IPS-15b (cell line): ENCODE measurements at regions not wholly inside any gene's neighbourhood (a gene's known extent, or its start where the extent isn't known, plus 50 kb on each side); places are given as distances from the start of the nearest gene placed in this dataset.

Experiments used
- H3K27me3 ChIP-seq: one replicate; pipeline ENCODE4 v1.6.1; 2013; ENCODE audit warnings: low read length; ENCODE audit not compliant: control insufficient read depth, insufficient read depth
- H3K36me3 ChIP-seq: one replicate; pipeline ENCODE4 v1.6.1; 2013; ENCODE audit warnings: low read length; ENCODE audit not compliant: control insufficient read depth, insufficient read depth
- H3K4me1 ChIP-seq: one replicate; pipeline ENCODE4 v1.6.1; 2013; ENCODE audit warnings: mild to moderate bottlenecking, low read length; ENCODE audit not compliant: control insufficient read depth, insufficient read depth
- H3K4me3 ChIP-seq: one replicate; pipeline ENCODE4 v1.5.1; 2013; ENCODE audit warnings: low read depth, low read length
- H3K9ac ChIP-seq: one replicate; pipeline ENCODE4 v1.6.1; 2013; ENCODE audit warnings: low read depth, mild to moderate bottlenecking, low read length
- H3K9me3 ChIP-seq: one replicate; pipeline ENCODE4 v1.6.1; 2013; ENCODE audit warnings: mild to moderate bottlenecking, low read length; ENCODE audit not compliant: control insufficient read depth, insufficient read depth

DNA sequence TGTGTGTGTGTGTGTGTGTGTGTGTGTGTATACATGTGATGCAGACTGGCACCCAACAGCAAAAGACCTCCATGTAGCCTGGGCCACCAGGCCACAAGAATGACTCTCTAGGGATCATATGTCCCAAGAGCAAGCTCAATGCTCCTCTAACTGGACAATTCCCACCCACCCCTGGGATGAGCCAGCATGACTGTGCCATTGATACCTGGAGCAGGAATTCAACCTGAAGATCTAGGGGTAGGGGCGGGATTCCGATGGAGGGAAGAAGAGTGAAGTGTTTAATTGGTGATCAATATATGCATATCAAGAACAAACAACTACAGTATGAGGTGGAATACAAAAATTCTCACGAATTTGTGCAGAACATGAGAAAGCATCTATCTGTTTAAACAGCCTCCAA is 136.2 kb downstream of the PSMG1 start:
- no peaks in the 10 kb centered on the region for H3K9me3 ChIP-seq
- no peak overlapping the region for H3K4me3 ChIP-seq
- H3K9ac ChIP-seq, result no peak overlapping the region
- H3K27me3 ChIP-seq, result no peaks in the 10 kb centered on the region
- no peaks in the 10 kb centered on the region for H3K36me3 ChIP-seq
- no peaks in the 10 kb centered on the region for H3K4me1 ChIP-seq

DNA sequence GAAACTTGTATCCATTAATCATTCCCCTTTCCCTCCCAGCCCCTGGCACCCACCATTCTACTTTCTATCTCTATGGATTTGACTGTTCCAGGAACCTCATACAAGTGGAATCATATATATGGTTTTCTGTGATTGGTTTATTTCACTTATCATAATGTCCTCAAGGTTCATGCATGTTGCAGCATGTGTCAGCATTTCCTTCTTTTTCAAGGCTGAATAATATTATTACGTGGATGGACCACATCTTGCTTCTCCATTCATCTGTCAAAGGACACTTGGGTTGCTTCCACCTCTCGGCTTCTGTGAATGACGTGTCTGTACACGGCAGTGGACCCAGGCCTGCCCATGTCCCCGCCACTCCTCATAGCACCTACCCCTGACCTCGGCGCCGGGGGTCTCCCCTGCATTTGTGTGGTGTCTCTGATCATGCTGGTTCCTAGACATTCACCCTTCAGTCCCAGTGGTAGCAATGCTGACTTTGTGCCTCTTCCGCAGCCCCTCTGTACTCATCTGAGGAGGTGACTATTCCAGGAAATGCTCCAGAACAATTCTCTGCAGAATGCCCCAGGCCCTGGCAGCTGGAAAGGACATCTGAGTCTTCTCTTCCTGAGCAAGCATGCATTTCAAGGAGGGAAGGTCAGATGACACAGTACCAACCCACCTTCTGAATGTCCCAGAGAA is 136.9 kb downstream of the PSMG1 start:
- Histone ChIP-seq H3K27me3 (no peaks in the 10 kb centered on the region), H3K4me3 (no peak overlapping the region), H3K9ac (no peak overlapping the region), H3K36me3 (no peaks in the 10 kb centered on the region), H3K4me1 (no peaks in the 10 kb centered on the region), H3K9me3 (no peaks in the 10 kb centered on the region)

DNA sequence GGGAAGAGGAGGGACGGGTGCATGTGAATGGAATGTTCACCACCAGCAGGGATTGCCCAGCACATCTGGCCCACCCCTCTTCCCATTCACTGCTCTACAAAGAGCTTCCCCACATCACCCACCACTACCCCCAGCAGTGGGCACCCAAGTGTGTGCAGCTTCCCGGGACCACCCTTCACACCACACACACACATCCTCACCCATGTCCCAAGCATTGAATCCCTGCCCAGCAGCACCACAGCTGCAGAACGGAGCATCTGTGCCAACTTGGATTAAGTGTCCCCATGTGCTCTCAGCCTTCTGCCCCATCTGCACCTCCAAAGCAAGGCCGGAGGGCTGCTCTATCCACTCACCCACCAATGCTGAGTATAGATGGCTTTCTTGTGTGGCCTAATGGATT is 141.4 kb downstream of the PSMG1 start:
- H3K9ac ChIP-seq, result no peak overlapping the region
- no peaks in the 10 kb centered on the region for H3K4me1 ChIP-seq
- H3K9me3 ChIP-seq, result no peaks in the 10 kb centered on the region
- no peaks in the 10 kb centered on the region for H3K36me3 ChIP-seq
- no peaks in the 10 kb centered on the region for H3K27me3 ChIP-seq
- H3K4me3 ChIP-seq, result no peak overlapping the region

DNA sequence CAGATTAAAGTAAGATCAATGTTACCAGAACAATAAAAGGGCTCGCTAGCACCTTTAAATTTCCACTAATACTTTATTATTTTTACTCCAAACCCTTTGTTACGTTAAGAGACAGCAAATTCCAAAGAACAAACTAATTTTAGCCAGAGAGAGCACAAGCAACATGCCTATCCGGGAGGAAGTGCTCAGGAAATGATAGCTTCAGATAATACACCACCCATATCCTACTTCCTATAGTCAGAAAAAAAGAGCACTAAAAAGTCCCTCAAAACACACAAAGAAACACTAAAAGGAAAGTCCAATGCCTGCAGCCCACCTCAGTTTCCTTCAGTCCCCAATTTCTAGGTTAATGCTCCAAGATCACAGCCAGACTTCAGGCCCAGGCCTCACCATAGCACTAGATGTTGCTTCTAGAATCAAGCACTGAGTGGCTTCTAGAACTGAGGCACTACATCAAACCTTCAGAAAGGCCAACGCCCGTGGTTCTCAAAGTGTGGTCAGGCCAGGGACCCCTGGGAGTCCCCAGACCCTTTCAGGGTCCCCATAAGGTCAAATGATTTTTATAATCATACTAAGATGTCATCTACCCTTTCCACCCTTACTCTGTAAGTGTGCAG is 142.6 kb downstream of the PSMG1 start:
- no peaks in the 10 kb centered on the region for H3K9me3 ChIP-seq
- no peaks in the 10 kb centered on the region for H3K4me1 ChIP-seq
- no peaks in the 10 kb centered on the region for H3K36me3 ChIP-seq
- H3K4me3 ChIP-seq, result no peak overlapping the region
- no peaks in the 10 kb centered on the region for H3K27me3 ChIP-seq
- no peak overlapping the region for H3K9ac ChIP-seq

DNA sequence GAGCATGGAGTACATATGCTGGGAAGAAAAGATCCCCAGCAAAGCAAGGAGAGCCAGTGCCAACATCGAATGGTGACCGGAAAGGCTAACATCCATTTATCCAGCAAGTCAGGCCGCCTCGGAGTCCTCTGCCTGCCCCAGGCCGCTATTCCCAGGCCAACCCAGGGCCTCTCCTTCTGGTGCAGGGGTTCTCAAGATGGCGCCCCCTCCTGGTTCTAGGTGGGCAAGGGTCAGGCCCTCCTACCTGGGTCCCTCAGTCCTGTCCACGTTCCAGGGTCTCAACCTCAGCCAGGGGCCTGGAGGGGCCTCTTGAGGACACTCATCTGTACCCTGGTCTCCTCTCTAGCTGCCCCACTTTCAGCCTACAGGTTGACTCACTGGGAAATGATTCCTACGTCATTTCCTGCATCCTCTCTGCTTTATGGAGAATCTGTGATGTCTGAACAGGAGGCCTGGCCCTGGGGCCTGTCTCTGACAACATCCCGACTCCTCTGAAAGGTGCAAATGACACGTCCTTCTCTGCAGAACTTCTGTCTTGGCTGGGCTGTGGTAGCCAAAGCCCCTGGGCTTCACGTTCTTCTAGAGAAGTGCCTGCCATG is 145.3 kb downstream of the PSMG1 start:
- Histone ChIP-seq H3K9me3 (no peaks in the 10 kb centered on the region), H3K4me3 (no peak overlapping the region), H3K9ac (no peak overlapping the region), H3K36me3 (no peaks in the 10 kb centered on the region), H3K27me3 (no peaks in the 10 kb centered on the region), H3K4me1 (no peaks in the 10 kb centered on the region)

DNA sequence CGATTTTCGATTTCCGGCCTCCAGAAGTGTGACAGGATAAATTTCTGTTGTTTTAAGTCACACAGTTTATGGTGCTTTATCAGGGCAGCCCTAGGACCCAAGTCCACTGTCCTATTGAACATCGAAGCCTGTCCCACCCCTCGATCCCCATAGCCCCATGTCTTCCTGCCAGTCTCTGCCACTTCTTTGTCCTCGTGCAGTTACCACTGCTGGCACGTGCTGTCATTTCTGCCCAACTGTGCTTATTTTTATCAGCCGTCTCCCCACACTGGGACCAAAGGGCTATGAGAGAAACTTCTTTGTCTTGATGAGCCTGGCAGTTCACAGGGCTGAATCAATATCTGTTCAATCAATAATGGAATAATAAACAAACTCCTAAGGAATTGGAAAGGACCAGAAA is 146.7 kb downstream of the PSMG1 start:
- no peaks in the 10 kb centered on the region for H3K9me3 ChIP-seq
- no peaks in the 10 kb centered on the region for H3K4me1 ChIP-seq
- H3K4me3 ChIP-seq, result no peak overlapping the region
- no peaks in the 10 kb centered on the region for H3K36me3 ChIP-seq
- no peak overlapping the region for H3K9ac ChIP-seq
- H3K27me3 ChIP-seq, result no peaks in the 10 kb centered on the region

DNA sequence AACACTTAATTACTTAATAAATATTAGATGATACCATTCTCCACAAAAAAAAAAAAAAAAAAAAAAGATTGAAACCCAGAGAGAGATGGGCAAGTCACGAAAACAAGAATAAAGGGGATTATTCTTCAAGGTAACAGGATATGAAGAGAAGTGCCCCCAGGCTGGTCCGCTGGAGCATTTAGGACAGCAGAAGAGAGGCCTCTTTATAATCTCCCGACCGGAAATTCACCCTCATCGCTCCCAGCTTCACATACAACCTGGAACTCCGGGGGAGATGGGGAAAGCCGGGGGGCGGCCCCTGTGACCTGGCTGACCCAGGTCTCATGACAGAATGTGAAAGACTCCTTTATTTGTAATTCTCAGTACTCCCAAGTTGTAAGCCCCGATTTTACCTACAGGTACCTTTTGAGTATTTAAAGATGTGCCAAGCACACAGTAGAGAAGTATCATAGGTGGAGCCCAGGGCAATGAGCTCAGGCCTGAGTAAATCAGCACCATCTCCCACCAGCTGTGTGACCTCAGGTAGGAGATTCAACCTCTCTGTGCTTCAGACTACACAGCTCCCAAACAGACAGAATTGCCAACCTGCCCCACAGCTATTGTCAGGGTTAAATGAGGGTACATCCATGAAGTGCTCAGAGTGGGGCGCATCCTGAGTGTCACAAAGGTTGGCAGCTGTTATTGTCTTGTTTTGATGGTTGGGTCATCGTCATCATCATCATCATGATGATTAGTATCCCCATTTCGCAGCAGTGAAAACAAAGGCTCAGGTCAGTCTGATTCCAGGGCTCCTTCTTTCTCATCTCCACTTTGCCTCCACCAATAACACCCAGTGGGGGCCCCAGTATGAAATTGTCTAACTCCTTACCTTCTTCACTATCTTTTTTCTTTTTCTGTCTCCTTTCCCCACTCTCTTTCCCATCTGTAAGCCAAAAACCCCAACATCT is 148.4 kb downstream of the PSMG1 start:
- Histone ChIP-seq H3K9ac (no peak overlapping the region), H3K27me3 (no peaks in the 10 kb centered on the region), H3K4me1 (peaks cover 8% of the 10 kb centered on the region), H3K9me3 (no peaks in the 10 kb centered on the region), H3K36me3 (no peaks in the 10 kb centered on the region), H3K4me3 (no peak overlapping the region)

DNA sequence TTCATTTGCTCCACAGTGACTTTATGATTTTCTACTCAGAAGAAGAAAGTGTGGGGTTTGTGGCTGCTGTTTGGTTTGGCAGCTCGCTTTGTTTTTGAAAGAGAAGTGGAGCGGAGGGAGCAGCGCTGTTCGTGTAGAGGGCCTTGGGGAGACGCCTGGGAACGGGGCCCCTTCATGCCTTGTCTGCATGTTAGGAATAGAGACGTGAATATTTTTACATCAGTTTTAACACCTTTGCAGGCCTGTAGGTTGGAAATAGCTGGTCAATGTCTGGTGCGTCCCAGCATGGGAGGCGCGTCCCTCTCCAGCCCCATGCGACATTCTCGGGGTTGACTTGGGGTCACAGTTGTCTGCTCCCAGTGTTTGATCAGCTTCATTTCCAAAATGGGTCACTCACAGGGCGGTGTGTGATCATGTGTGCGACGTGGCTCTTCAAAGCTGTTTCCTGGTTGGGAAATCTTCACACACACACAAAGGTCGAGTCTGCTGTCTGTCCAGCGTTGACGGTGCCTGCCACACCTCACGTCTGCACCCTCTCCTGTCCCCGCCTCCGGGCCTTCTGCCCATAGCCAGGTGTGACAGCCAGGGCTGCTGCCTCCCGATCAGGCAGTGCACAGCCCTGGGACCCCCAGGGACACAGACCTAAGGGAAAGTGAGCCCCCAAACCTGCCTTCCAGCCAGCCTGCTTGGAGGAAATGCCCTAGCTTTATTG is 149.2 kb downstream of the PSMG1 start:
- Histone ChIP-seq H3K9ac (no peak overlapping the region), H3K4me3 (no peak overlapping the region), H3K36me3 (no peaks in the 10 kb centered on the region), H3K9me3 (no peaks in the 10 kb centered on the region), H3K27me3 (no peaks in the 10 kb centered on the region), H3K4me1 (peaks cover 10% of the 10 kb centered on the region)

DNA sequence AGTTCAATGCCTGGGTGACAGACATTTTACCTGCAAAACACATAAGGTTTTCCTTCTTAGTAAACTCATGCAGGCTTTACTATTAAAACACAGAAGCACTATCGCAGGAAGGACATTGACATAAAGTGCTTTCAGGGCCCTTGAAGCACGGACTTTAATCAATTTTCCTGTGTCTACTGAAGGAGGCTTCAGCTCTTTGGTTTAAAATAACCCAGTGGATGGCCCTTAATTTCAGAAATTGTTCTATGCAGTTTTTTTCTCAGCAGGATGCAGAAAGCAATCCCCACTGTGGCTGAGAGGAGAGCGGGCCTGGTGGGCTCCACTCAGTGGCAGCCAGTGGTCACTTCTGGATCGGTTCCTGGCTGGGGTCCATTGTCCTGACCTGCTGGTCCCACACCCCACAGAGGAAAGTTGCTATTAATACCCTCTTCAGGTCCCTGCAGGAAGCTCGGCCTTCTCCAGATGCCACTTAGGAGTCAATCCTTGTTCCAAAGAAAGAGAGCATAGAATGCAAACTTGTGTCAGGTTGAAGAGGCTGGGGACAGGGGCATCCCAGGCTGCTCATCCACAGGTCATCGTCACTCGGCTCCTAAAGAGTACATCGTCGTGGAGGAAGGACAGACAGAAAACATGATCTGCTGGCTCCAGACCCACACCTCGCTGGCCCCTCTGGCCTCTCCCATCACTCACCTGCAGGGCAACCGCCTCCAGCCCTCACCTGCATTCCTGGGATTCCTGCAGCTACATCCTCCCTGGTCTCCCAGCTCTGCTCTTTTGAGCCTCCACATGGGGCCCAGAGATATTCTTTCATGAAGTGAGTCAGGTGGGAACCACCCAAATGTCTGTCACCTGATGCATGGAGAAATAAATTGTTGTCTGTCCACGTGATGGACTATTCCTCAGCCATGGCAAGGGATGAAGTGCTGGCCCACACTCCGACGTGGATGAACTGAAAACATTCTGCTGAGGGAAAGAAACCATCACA is 153.1 kb downstream of the PSMG1 start:
- Histone ChIP-seq H3K9me3 (no peaks in the 10 kb centered on the region), H3K4me1 (peaks cover 10% of the 10 kb centered on the region), H3K4me3 (no peak overlapping the region), H3K9ac (no peak overlapping the region), H3K27me3 (no peaks in the 10 kb centered on the region), H3K36me3 (no peaks in the 10 kb centered on the region)

DNA sequence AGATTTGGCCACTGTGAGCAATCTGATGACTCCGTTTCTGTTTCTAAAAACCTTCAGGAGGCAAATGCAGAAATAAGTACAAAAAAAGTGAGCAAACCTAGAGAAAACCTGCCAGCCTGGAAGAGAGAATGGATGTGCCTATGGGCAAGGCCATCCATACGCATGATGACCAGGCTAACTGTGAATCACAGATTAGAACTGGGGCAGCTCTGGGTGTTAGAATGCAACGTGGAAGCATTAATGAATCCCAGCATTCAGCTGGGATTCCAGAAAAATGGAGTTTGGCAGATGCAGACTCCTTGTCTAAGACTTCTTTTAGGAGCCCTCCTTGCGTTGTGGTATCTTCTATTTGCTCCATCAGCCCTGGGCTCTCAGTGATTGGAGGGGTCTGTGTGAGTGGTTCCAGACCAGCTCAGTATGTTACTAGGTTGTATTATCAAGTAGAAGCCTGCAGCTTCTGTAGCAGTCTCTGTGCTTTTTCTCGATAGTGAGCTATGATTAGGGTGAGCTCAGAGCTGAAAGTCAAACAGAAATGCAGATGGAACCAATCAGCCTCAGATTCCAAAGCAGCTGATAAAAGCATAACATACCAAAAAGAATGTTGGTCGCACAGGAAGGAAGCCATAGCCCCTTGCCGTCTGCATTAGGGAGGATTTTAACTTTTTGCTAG is 154.0 kb downstream of the PSMG1 start:
- H3K9ac ChIP-seq, result no peak overlapping the region
- no peak overlapping the region for H3K4me3 ChIP-seq
- H3K36me3 ChIP-seq, result no peaks in the 10 kb centered on the region
- peaks cover 10% of the 10 kb centered on the region for H3K4me1 ChIP-seq
- no peaks in the 10 kb centered on the region for H3K9me3 ChIP-seq
- no peaks in the 10 kb centered on the region for H3K27me3 ChIP-seq
